ENCODE measurements at regions not wholly inside any gene's neighbourhood (a gene's known extent, or its start where the extent isn't known, plus 50 kb on each side); places are given as distances from the start of the nearest gene placed in this dataset.

DNA sequence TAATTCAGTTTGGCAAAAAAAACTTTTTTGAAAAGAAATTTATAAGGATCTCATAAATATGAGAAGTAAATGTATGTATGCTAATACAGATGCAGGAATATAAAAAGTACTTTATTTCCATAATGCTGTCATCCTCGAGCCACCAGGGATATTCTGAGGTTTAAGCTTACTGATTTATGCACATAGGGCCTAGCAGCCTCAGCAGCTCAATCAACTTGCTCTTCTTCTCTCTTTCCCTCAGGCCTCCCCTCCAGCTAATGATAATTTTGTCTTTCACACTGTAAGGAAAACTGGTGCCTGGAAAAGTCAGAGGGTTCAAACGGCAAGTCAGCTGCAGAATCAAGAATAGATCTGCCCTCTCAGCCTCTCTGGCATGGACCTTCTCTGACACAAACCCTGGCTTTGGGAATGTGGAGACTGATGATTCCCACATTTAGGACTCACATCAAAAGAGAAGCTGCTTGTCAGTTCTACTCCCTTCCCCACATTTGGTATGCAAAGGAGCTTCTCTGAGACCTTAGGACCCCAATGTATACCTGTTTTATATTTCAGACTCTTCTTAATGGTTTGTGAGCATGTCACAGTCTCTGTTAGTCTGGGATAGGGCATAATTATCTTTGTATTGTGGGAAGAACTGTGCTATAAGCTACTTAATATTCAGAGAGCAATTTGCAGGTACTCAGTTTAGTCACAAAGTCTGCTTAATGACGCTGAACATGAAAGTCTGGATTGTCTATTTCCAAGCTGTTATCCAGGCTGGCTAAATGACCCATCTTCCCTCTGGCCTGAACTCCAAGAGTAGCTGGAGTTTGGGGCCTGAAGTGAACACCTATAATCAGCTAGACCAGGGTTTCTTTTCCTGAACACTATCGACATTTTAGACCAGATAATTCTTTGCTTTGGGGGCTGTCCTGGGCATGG, 52.1 kb upstream of the DIPK1A start:
- Mint-ChIP-seq H3K36me3 (ENCODE audit: low read depth) (peaks cover 2% of the 10 kb centered on the region), H3K27ac (no peak overlapping the region), H3K4me1 (no peaks in the 10 kb centered on the region), H3K4me3 (no peak overlapping the region), H3K27me3 (peaks cover 35% of the 10 kb centered on the region)
- H3K9me3 ChIP-seq (ENCODE audit: control insufficient read depth, low read length, poor library complexity, severe bottlenecking), result no peaks in the 10 kb centered on the region
- ATAC-seq, result no peak
- no peak for DNase-seq

DNA sequence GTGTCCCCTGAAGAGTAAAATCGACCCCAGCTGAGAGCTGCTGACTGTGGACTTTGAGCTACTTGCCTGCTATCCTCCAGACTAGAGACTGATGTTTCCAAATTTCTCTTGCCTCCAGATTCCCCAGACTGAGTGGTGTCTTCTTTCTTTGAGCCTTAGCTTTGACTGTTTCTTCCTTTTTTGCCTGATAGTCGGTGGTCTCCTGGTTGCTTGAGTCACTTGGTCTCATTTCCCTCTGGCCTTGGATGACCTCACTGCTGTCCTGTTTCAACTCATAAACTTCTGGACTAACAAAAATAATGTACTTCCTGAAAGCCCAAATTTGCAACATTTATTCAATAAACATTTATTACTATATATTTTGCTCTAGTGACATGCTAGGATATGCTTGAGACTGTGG, 52.9 kb upstream of the DIPK1A start:
- Mint-ChIP-seq H3K4me1 (no peaks in the 10 kb centered on the region), H3K27ac (no peak overlapping the region), H3K36me3 (ENCODE audit: low read depth) (peaks cover 2% of the 10 kb centered on the region), H3K27me3 (peaks cover 28% of the 10 kb centered on the region), H3K4me3 (no peak overlapping the region)
- ATAC-seq, result no peak
- no peak for DNase-seq
- no peaks in the 10 kb centered on the region for H3K9me3 ChIP-seq (ENCODE audit: control insufficient read depth, low read length, poor library complexity, severe bottlenecking)

DNA sequence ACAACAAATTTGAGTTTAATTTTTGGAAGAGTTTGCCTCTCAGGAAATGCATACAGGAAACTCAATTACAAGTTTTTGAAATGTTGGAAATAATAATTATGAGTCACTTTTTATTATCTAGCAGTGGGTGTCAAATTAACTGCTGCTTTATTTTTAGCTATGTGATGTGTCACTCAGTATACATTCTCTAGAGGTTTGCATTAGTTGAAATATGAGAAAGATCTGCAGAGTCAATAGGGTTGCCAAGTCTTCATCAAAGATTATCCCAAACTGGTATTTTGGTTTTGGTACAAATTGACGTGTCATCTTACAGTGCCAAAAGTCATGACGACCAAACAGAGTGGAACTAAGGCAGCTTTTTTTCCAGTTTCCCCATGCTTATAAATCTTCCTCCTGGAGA, 54.3 kb upstream of the DIPK1A start:
- ATAC-seq, result no peak
- Mint-ChIP-seq H3K4me1 (no peaks in the 10 kb centered on the region), H3K36me3 (ENCODE audit: low read depth) (peaks cover 2% of the 10 kb centered on the region), H3K27me3 (peaks cover 28% of the 10 kb centered on the region), H3K4me3 (no peak overlapping the region), H3K27ac (no peak overlapping the region)
- no peak for DNase-seq
- no peaks in the 10 kb centered on the region for H3K9me3 ChIP-seq (ENCODE audit: control insufficient read depth, low read length, poor library complexity, severe bottlenecking)

DNA sequence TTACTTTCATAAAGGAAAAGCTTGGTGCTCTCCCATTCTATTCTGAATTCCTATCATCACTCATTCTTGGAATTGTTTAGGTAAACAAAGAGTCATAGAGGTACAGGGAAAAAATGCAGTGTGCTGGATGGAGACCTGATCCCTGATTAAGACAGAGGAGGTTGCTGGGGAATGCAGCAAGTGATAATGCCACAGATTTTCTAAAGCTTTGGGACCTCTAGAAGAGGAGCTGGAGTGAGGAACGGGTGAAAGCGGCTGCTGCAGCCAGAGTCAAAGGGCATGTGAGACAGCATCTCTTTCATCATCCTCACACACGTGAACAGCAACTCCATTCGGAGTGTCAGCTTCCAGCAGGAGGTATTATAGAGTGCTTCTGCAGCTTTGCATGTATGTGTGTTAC, 54.9 kb upstream of the DIPK1A start:
- Mint-ChIP-seq H3K4me3 (no peak overlapping the region), H3K27me3 (peaks cover 28% of the 10 kb centered on the region), H3K27ac (no peak overlapping the region), H3K36me3 (ENCODE audit: low read depth) (peaks cover 2% of the 10 kb centered on the region), H3K4me1 (no peaks in the 10 kb centered on the region)
- DNase-seq (no peak), ATAC-seq (no peak)
- H3K9me3 ChIP-seq (ENCODE audit: control insufficient read depth, low read length, poor library complexity, severe bottlenecking), result no peaks in the 10 kb centered on the region

DNA sequence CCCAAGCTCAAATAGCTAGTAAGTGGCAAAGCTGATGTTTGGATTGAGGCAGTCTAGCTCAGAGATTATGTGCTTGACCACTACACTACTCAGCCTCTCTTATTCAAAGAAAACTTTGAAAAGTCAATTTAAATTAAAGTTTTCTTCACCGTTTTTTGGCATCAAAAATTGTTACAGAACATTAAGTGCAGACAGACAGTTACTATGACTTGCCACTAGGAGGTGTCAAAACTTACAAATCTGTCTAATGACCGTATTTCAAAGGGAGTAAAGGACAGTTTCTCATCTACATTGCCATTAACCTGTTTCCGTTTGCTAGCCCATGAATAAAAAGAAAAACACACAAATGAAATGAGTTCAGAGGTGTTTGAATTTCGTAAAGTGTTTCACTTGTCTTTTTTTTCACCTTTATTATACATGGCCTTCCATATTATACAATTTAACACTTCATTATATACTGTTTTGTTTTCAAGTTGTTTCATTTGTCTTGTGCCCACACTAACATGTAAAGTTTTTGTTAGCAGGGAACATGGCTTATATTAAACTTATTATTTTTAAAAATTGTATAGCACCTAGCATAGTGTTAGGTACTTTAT, 57.4 kb upstream of the MTF2 start:
- Mint-ChIP-seq H3K27me3 (peaks cover 12% of the 10 kb centered on the region), H3K36me3 (ENCODE audit: low read depth) (peaks cover 2% of the 10 kb centered on the region), H3K27ac (no peak overlapping the region), H3K4me3 (no peak overlapping the region), H3K4me1 (peaks cover 6% of the 10 kb centered on the region)
- ATAC-seq (peak; percentile 70), DNase-seq (no peak)
- H3K9me3 ChIP-seq (ENCODE audit: control insufficient read depth, low read length, poor library complexity, severe bottlenecking), result no peaks in the 10 kb centered on the region

DNA sequence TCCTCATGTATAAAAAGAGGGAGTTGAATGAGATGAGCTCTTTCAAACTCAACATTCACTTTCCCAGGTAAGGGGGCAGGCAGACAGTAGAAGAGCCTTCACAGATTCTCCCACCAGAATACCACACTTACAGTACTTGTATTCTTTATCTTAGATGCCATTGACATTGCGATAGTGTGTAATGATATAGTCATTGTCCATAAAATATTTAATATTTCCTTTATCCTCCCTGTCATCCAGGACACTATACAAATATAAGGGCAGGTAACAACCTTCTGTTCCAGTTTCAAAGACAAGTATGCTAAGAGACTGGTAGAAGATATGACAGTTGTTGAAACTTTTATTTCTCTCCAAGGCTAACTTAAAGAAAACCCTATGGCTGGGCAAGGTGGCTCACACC, 56.5 kb upstream of the MTF2 start:
- ATAC-seq, result no peak
- Mint-ChIP-seq H3K27ac (no peak overlapping the region), H3K4me3 (no peak overlapping the region), H3K4me1 (peaks cover 6% of the 10 kb centered on the region), H3K36me3 (ENCODE audit: low read depth) (no peaks in the 10 kb centered on the region), H3K27me3 (peaks cover 7% of the 10 kb centered on the region)
- no peaks in the 10 kb centered on the region for H3K9me3 ChIP-seq (ENCODE audit: control insufficient read depth, low read length, poor library complexity, severe bottlenecking)
- DNase-seq, result no peak

DNA sequence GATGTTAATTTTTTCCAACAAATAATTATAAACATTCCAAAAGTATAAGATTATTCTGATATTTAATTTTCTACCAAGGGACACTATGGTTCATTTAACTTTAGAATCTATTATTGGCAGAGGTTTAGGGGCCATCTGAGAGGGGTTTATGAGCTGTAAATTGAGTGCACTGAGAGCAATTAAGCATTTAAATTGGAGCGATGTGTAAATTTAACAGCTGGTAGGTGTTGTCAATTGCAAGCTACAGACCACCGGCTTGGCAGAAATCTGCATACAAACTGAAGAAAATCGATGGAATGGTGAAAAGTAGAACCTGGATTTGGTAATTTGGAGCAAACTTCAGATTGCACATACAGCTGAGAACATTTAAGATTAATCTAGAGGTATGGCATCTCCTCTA, 55.8 kb upstream of the MTF2 start:
- Mint-ChIP-seq H3K36me3 (ENCODE audit: low read depth) (no peaks in the 10 kb centered on the region), H3K27ac (no peak overlapping the region), H3K4me3 (no peak overlapping the region), H3K27me3 (peaks cover 11% of the 10 kb centered on the region), H3K4me1 (peaks cover 6% of the 10 kb centered on the region)
- H3K9me3 ChIP-seq (ENCODE audit: control insufficient read depth, low read length, poor library complexity, severe bottlenecking), result no peaks in the 10 kb centered on the region
- DNase-seq (no peak), ATAC-seq (no peak)

DNA sequence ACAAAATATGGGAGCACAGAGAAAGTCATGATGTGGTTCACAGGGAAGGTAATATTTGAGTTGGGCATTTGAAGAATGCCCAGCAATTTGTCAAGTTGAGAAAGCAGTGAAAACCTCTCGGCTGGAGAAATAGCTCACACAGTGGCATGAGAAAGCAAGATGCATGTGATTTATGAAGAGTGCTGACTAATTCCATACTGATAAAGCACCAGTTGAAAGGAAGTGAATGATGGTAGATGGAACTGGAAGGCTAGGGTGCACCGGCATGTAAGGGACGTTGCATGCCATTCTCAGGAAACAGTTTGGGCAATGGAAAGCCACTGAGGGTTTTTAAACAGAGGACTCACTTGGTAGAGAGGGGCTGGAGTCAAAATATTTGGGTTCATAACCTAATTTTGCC, 53.5 kb upstream of the MTF2 start:
- Mint-ChIP-seq H3K36me3 (ENCODE audit: low read depth) (no peaks in the 10 kb centered on the region), H3K27me3 (peaks cover 11% of the 10 kb centered on the region), H3K27ac (no peak overlapping the region), H3K4me1 (peaks cover 13% of the 10 kb centered on the region), H3K4me3 (no peak overlapping the region)
- ATAC-seq, result no peak
- no peak for DNase-seq
- no peaks in the 10 kb centered on the region for H3K9me3 ChIP-seq (ENCODE audit: control insufficient read depth, low read length, poor library complexity, severe bottlenecking)

DNA sequence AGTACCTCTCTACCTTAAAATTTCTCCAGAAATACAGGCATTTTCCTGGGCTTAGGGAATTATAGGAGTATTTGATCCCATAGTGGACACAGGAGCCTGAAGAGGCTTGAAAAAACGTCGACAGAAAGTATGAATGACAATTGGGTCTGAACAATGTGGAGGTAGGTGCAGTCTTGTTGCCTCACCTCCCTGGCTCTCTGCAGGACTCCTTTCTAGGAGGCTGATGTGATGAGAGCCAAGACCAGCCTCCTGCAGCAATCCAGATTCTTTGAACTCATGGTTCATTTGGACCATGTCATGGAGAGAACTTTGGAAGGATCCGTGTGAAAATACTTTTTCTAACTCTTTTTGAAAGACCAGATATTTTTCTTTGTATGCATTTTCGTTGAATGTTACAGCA, 50.5 kb upstream of the MTF2 start:
- H3K4me3 Mint-ChIP-seq, result no peak overlapping the region
- DNase-seq, result no peak
- no peaks in the 10 kb centered on the region for H3K9me3 ChIP-seq (ENCODE audit: control insufficient read depth, low read length, poor library complexity, severe bottlenecking)
- no peak for ATAC-seq
- no peaks in the 10 kb centered on the region for H3K36me3 Mint-ChIP-seq (ENCODE audit: low read depth)
- no peak overlapping the region for H3K27ac Mint-ChIP-seq
- peaks cover 9% of the 10 kb centered on the region for H3K4me1 Mint-ChIP-seq
- peaks cover 11% of the 10 kb centered on the region for H3K27me3 Mint-ChIP-seq
